HepG2 (cell line): ENCODE measurements at regions not wholly inside any gene's neighbourhood (a gene's known extent, or its start where the extent isn't known, plus 50 kb on each side); places are given as distances from the start of the nearest gene placed in this dataset.

Experiments used
- AHDC1 ChIP-seq: sonication (generic); formaldehyde crosslinking; IDR thresholded peaks from 2 replicates; pipeline ENCODE4 v1.5.1; 2020; ENCODE audit warnings: mild to moderate bottlenecking, missing genetic modification reagents, borderline replicate concordance
- CREB1 ChIP-seq, 2 experiments: fragments of 450-650 bp in 1 of 2; IDR thresholded peaks; 2 replicates each; pipeline ENCODE4 v1.6.1; 2016 to 2017; ENCODE audit warnings: control low read depth in 1 of 2, mild to moderate bottlenecking in 1 of 2, missing compliant biosample characterization in 1 of 2, missing genetic modification characterization in 1 of 2
- ESRRA ChIP-seq: sonication (generic); formaldehyde crosslinking; IDR thresholded peaks from 2 replicates; pipeline ENCODE4 v1.5.1; 2020; ENCODE audit warnings: mild to moderate bottlenecking, low read depth, missing genetic modification reagents
- FOSL2 ChIP-seq: sonication (generic); formaldehyde crosslinking; IDR thresholded peaks from 2 replicates; pipeline ENCODE4 v1.4.0; 2020; ENCODE audit warnings: missing genetic modification reagents
- GFI1 ChIP-seq: sonication (generic); formaldehyde crosslinking; IDR thresholded peaks from 2 replicates; pipeline ENCODE4 v1.5.0; 2020; ENCODE audit warnings: missing genetic modification reagents, mild to moderate bottlenecking, borderline replicate concordance
- POGZ ChIP-seq: sonication (generic); formaldehyde crosslinking; IDR thresholded peaks from 2 replicates; pipeline ENCODE4 v1.4.0; 2020; ENCODE audit warnings: mild to moderate bottlenecking, missing genetic modification reagents
- RERE ChIP-seq: IDR thresholded peaks from 2 replicates; pipeline ENCODE4 v1.6.1; 2016; ENCODE audit warnings: low read depth, missing genetic modification reagents, missing compliant biosample characterization
- TCF12 ChIP-seq, 2 experiments: fragments of 450-650 bp in 1 of 2; sonication (generic) in 1 of 2; formaldehyde crosslinking in 1 of 2; IDR thresholded peaks; 2 replicates each; pipeline versions ENCODE4 v1.6.1 to v1.8.0; 2017 to 2022; ENCODE audit warnings: antibody characterized with exemption in 1 of 2, mild to moderate bottlenecking in 1 of 2, missing genetic modification reagents in 1 of 2, moderate library complexity in 1 of 2
- ZNF232 ChIP-seq: sonication (generic); formaldehyde crosslinking; IDR thresholded peaks from 2 replicates; pipeline ENCODE4 v1.4.0; 2020; ENCODE audit warnings: missing genetic modification reagents, borderline replicate concordance

GRCh38 chrX:129144172-129145038 is 378.9 kb downstream of the SMARCA1 start (continued):
- TF ChIP-seq AHDC1, result peak; percentile 95
- peak; percentile 65 for TF ChIP-seq GFI1 (CRISPR knock-in tag)
- peak; percentile 84 for TF ChIP-seq RERE
- peak; percentile 33; the same call in 1 of the 2 replicates for TF ChIP-seq ESRRA
- TF ChIP-seq FOSL2 (CRISPR knock-in tag), result peak; percentile 54
- TF ChIP-seq ZNF232 (CRISPR knock-in tag), result no peak
- TF ChIP-seq POGZ (CRISPR knock-in tag), result peak; percentile 84
- TF ChIP-seq TCF12 (IDR thresholded peaks at IDR 0.05), result no peak
- TF ChIP-seq TCF12 (CRISPR knock-in tag; IDR thresholded peaks at IDR 0.05), result peak; percentile 66; the same call in 1 of the 2 replicates
- TF ChIP-seq CREB1 (IDR thresholded peaks at IDR 0.05), result no peak
- TF ChIP-seq CREB1 (CRISPR knock-in tag; IDR thresholded peaks at IDR 0.05), result peak; percentile 79
